Ascending aorta (tissue), 2 donors: ENCODE measurements at regions not wholly inside any gene's neighbourhood (a gene's known extent, or its start where the extent isn't known, plus 50 kb on each side); places are given as distances from the start of the nearest gene placed in this dataset.

ENCODE experiments used
- DNase-seq, 2 donors: peaks; one replicate each; pipeline ENCODE4 v3.0.0-alpha.2; 2019; ENCODE audit warnings: low spot score in 2 of 2
- H3K27ac ChIP-seq, 2 donors: fragments of 200-600 bp; sonication (generic); one replicate each; pipeline ENCODE4 v1.5.1; 2016 to 2017; ENCODE audit warnings: mild to moderate bottlenecking in 1 of 2
- H3K27me3 ChIP-seq: fragments of 200-600 bp; sonication (generic); one replicate; pipeline ENCODE4 v1.5.1; 2017
- H3K36me3 ChIP-seq, 2 donors: fragments of 200-600 bp; sonication (generic); one replicate each; pipeline ENCODE4 v1.5.1; 2016
- H3K4me1 ChIP-seq, 2 donors: fragments of 200-600 bp; sonication (generic); one replicate each; pipeline ENCODE4 v1.5.1; 2016 to 2017; ENCODE audit warnings: mild to moderate bottlenecking in 1 of 2
- H3K4me3 ChIP-seq, 2 donors: fragments of 200-600 bp; sonication (generic); one replicate each; pipeline ENCODE4 v1.5.1; 2016 to 2017; ENCODE audit warnings: mild to moderate bottlenecking in 1 of 2
- H3K9me3 ChIP-seq, 2 donors: fragments of 200-600 bp; sonication (generic); one replicate each; pipeline ENCODE4 v1.5.1; 2016
- intact Hi-C: fragments of 100-400 bp; cut with DNase I; formaldehyde crosslinking; loops from one replicate; pipeline ENCODE4 v1.15.1; 2023
- TF ChIP-seq, protein P1 (sequence below), 3 experiments: fragments of 200-600 bp in 2 of 3; fragments of 450-650 bp in 1 of 3; sonication (generic) in 2 of 3; IDR thresholded peaks; one replicate each; pipeline ENCODE4 v1.5.1; 2016 to 2019; ENCODE audit warnings: antibody characterized with exemption in 3 of 3, mild to moderate bottlenecking in 1 of 3, moderate library complexity in 1 of 3

- DNase-seq: no peak
- Histone ChIP-seq H3K9me3 (no peaks in the 10 kb centered on the region), H3K27ac (no peak overlapping the region), H3K27me3 (no peaks in the 10 kb centered on the region), H3K36me3 (no peaks in the 10 kb centered on the region), H3K4me1 (no peaks in the 10 kb centered on the region), H3K4me3 (no peak overlapping the region)
- intact Hi-C loops: no loop called here
- TF ChIP-seq, protein P1, sequence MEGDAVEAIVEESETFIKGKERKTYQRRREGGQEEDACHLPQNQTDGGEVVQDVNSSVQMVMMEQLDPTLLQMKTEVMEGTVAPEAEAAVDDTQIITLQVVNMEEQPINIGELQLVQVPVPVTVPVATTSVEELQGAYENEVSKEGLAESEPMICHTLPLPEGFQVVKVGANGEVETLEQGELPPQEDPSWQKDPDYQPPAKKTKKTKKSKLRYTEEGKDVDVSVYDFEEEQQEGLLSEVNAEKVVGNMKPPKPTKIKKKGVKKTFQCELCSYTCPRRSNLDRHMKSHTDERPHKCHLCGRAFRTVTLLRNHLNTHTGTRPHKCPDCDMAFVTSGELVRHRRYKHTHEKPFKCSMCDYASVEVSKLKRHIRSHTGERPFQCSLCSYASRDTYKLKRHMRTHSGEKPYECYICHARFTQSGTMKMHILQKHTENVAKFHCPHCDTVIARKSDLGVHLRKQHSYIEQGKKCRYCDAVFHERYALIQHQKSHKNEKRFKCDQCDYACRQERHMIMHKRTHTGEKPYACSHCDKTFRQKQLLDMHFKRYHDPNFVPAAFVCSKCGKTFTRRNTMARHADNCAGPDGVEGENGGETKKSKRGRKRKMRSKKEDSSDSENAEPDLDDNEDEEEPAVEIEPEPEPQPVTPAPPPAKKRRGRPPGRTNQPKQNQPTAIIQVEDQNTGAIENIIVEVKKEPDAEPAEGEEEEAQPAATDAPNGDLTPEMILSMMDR (IDR thresholded peaks at IDR 0.05): no peak
Observed at GRCh38 chr10:61031341-61031740, 87.4 kb upstream of the RHOBTB1 start.

DNA sequence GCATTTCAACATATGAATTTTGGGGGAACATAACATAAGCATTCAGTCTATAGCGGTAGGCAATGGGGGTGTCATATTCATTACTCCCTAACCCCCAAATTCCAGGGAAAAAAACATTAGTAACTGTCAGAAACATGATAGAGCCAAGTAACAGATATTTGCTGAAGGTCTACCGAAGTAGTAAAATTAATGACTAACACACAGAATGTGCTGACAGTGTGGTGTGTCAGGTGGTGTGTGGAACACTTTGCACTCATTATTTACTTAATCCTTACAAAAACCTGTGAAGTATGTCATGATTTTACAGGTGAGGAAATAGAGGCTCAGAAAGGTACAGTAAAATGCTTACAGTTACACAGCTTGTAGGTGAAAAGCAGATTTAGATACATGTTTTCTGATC lies 85.4 kb upstream of the RHOBTB1 start:
- Histone ChIP-seq H3K4me1 (no peaks in the 10 kb centered on the region), H3K9me3 (no peaks in the 10 kb centered on the region), H3K4me3 (no peak overlapping the region), H3K27me3 (no peaks in the 10 kb centered on the region), H3K36me3 (no peaks in the 10 kb centered on the region), H3K27ac (no peak overlapping the region)
- DNase-seq: no peak
- TF ChIP-seq, protein P1 (IDR thresholded peaks at IDR 0.05): no peak
- intact Hi-C loops: no loop called here

- Histone ChIP-seq H3K9me3 (no peaks in the 10 kb centered on the region), H3K36me3 (no peaks in the 10 kb centered on the region), H3K27ac (no peak overlapping the region), H3K27me3 (no peaks in the 10 kb centered on the region), H3K4me1 (no peaks in the 10 kb centered on the region), H3K4me3 (no peak overlapping the region)
- no peak for DNase-seq
- intact Hi-C loops: no loop called here
- TF ChIP-seq, protein P1 (IDR thresholded peaks at IDR 0.05): no peak
Observed at GRCh38 chr10:61028861-61029361, 84.9 kb upstream of the RHOBTB1 start.

GRCh38 chr10:61024856-61025201 lies 80.8 kb upstream of the RHOBTB1 start:
- no peaks in the 10 kb centered on the region for H3K9me3 ChIP-seq
- H3K4me1 ChIP-seq: no peaks in the 10 kb centered on the region
- intact Hi-C loops: no loop called here
- TF ChIP-seq, protein P1 (IDR thresholded peaks at IDR 0.05): peak in 1 of 3 experiments; percentile 32
- H3K27ac ChIP-seq: no peak overlapping the region
- H3K4me3 ChIP-seq: no peak overlapping the region
- no peak for DNase-seq
- no peaks in the 10 kb centered on the region for H3K27me3 ChIP-seq
- H3K36me3 ChIP-seq: no peaks in the 10 kb centered on the region

DNA sequence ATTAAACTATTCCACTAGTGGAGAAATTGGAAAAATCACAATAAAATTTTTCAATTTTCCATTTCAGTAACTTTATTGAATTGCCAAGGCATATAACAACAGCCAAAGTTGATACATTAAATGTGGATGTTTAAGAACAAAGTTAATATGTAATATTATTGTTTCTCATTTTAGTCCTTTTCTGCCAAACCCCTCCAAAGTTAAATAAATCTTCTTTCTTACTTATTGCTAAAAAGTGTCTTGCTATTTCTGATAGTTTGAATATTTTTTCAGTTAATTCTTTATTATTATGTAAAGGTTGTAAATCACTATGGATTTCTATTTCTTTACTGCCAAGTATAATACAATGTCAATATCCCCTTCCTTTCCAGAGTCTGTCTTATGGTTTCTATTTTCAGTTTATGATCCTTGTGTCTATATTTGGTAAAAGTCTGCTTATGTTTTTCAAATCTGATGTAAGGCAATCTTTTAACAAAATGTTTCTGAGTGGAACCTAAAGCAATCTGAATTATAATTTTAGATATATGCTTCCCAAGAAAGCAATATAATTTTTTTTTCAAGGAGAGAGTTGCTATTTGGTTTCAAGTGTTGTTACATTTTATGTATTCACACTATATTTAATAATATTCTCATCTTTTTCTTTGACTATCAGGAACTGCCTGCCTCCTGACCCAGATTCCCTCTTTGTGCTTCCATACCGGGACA lies 80.3 kb upstream of the RHOBTB1 start:
- Histone ChIP-seq H3K4me1 (no peaks in the 10 kb centered on the region), H3K27me3 (no peaks in the 10 kb centered on the region), H3K36me3 (no peaks in the 10 kb centered on the region), H3K27ac (no peak overlapping the region), H3K9me3 (no peaks in the 10 kb centered on the region), H3K4me3 (no peak overlapping the region)
- intact Hi-C loops: no loop called here
- TF ChIP-seq, protein P1 (IDR thresholded peaks at IDR 0.05): no peak
- DNase-seq: no peak
